ENCODE measurements at regions not wholly inside any gene's neighbourhood (a gene's known extent, or its start where the extent isn't known, plus 50 kb on each side); places are given as distances from the start of the nearest gene placed in this dataset.

GRCh38 chr1:29991025-29991424 is 732.4 kb downstream of the MATN1 start (continued):
- TF ChIP-seq, protein P1, sequence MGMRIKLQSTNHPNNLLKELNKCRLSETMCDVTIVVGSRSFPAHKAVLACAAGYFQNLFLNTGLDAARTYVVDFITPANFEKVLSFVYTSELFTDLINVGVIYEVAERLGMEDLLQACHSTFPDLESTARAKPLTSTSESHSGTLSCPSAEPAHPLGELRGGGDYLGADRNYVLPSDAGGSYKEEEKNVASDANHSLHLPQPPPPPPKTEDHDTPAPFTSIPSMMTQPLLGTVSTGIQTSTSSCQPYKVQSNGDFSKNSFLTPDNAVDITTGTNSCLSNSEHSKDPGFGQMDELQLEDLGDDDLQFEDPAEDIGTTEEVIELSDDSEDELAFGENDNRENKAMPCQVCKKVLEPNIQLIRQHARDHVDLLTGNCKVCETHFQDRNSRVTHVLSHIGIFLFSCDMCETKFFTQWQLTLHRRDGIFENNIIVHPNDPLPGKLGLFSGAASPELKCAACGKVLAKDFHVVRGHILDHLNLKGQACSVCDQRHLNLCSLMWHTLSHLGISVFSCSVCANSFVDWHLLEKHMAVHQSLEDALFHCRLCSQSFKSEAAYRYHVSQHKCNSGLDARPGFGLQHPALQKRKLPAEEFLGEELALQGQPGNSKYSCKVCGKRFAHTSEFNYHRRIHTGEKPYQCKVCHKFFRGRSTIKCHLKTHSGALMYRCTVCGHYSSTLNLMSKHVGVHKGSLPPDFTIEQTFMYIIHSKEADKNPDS (CRISPR knock-in tag; IDR thresholded peaks at IDR 0.05), result no peak
- TF ChIP-seq RARG (CRISPR knock-in tag; IDR thresholded peaks at IDR 0.05; ENCODE audit: low read depth) (no peak), AGO2 (optimal IDR thresholded peaks at IDR 0.05; ENCODE audit: low read depth, low read length) (no peak), ZHX2 (IDR thresholded peaks at IDR 0.05; ENCODE audit: low read depth) (no peak), ZHX2 (CRISPR knock-in tag; IDR thresholded peaks at IDR 0.05; ENCODE audit: borderline replicate concordance) (no peak), ZSCAN12 (CRISPR knock-in tag; IDR thresholded peaks at IDR 0.05) (no peak)
